KBM-7 (cell line): ENCODE measurements at regions not wholly inside any gene's neighbourhood (a gene's known extent, or its start where the extent isn't known, plus 50 kb on each side); places are given as distances from the start of the nearest gene placed in this dataset.
A peak's percentile ranks its signal among the peaks of the same experiment; 100 is the strongest.
"Not testable (repeated sequence)": the region's sequence is repeated elsewhere in the genome, so short reads cannot be mapped to it uniquely, and the experiment has no call there.

Source experiments
- DNase-seq: peaks from one replicate; pipeline ENCODE4 v3.0.0-alpha.2; 2015
- in situ Hi-C: fragments of 300-500 bp; cut with MboI; formaldehyde crosslinking; loops from 2 replicates; pipeline ENCODE4 v1.14.3; 2020; ENCODE audit warnings: low sequenced_read_pairs, low pct_unique_long_range_greater_than_20kb, mixed read lengths

GRCh38 chr21:16419188-16419921, 689.6 kb downstream of the USP25 start:
- in situ Hi-C loops = no loop called here
- DNase-seq = no peak

DNA sequence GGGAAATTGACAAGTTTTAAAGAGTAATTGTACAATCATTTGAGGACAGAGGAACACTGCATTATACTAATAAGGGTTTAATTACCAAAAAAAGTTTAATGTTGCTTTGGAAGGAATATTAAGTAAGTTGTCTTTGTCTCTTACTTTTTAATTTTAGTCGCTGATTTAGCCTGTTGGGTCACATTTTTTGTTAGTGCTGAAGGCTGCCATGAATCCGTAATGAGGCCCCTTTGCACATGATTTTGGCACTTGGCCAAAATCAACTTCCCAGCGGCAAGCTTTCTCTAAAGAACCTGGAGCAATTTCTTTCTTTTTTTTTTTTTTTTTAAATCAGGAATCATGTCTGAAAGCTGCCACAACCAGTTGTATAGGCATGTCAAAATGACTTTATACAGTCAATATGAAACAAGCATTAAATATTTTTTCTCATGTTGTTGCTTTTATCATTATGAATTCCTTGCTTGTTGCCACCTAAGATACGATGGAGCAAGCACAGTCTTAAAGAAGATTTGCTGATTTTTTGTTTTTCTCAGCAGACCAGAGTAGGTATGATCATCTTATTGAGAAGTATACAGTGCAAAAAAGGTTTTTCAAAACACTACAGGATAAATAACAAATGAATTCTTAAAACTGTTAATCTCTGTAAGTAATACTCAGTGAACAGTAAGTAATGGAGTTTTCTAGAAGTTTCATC, 690.4 kb downstream of the USP25 start:
- in situ Hi-C loops = no loop called here
- DNase-seq = no peak

DNA sequence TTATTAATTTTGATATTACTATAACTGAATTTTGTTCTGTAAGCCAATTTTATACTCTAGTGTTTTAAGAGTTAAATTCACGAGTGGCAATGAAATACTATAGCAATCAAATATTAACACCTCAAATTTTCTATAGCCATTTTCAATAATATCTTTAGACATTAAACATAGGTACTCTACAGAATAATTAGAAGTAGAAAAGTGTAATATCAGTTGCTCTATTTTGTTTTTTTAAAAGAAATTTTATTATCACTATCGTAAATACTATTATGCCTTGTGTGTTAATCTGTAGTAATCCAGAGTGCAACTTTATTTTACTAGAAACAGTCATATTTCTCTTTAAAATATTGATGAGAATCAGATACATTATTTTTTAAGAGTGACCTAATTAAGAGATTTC, 691.2 kb downstream of the USP25 start:
- no peak for DNase-seq
- in situ Hi-C loops = no loop called here

- no peak for DNase-seq
- in situ Hi-C loops = no loop called here
Observed at GRCh38 chr21:16421965-16422364, 692.2 kb downstream of the USP25 start.

DNA sequence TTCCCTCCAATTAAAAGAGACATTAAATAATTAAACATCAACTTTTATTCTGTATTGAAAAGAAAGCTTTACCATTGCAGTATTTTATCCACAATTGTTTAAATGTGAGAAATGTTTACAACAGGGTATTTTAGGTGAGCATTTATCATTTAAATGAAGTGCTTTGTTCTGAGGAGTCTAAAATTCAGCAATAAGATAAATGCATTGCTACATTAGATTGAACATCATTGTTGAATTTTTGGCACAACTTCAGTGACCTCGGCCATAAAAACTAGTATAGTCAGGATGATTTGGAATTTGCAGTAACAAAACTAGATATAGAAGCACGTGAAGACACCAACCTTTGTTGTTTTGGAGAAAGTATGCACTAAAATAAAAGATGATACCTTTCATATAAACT, 692.9 kb downstream of the USP25 start:
- in situ Hi-C loops = no loop called here
- no peak for DNase-seq

DNA sequence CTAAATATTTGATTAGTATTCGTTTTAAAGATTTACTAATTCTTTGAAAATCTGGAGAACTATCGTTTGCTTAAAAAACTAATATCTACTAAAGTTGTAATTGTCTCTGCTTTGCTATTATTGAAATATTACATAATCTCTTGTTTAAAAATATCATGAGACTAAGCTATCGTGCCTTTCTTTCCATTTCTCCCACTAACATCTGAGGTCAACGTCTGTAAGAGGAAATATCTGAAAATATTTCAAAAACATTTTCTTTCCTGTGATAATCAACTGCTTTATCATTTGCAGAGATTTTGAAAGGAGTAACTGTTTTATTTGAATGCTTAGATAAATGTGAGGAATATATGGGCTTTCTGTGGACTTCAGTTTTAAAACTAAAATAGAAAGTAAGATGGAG, 694.1 kb downstream of the USP25 start:
- no peak for DNase-seq
- in situ Hi-C loops = no loop called here

DNA sequence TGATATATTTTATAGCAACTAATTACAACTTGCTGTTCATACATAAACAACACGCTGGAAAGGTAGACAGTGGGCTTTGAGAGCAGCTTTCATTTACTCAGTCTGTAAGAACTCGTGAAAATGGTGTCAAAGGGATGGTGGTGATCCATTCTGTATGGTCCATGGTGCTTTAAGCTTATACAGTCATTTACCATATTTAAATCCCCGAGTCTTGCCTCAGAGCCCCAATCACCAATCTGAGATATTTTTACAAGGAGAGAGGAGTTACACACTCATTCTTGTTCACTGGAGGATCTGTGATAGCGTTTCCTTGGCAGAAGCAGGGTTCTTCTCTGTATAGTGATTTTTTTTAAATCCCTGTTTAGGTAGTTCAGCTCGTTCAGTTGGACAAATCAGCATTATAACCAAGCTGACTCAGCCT, 694.6 kb downstream of the USP25 start:
- no peak for DNase-seq
- in situ Hi-C loops = no loop called here

GRCh38 chr21:16425376-16425775, 695.6 kb downstream of the USP25 start:
- in situ Hi-C loops = no loop called here
- no peak for DNase-seq

- DNase-seq = no peak
- in situ Hi-C loops = no loop called here
Observed at GRCh38 chr21:16426936-16427335, 697.2 kb downstream of the USP25 start.

DNA sequence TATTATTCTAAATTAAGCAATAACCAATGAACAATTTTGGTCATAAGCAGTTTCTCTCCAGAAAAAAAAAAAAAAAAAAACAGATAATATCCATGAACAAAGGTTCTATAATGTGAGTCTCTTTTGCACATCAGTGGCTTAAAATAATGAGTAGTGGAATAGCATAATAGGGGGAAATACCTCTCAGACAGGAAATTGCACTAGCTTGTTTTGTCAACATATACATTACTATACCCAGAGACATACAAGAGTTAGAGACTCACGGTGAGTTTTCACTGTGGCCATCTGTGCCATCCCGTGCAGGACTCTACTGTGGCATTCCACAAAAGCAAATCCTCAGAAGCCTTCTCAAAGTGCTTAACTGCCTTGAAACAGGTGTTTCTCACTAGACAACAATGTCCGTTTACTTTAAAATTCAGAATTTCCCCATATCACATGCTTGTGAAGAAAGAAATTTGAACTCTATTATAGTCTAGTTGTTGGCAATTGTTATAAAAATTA, 697.9 kb downstream of the USP25 start:
- DNase-seq = no peak
- in situ Hi-C loops = no loop called here

DNA sequence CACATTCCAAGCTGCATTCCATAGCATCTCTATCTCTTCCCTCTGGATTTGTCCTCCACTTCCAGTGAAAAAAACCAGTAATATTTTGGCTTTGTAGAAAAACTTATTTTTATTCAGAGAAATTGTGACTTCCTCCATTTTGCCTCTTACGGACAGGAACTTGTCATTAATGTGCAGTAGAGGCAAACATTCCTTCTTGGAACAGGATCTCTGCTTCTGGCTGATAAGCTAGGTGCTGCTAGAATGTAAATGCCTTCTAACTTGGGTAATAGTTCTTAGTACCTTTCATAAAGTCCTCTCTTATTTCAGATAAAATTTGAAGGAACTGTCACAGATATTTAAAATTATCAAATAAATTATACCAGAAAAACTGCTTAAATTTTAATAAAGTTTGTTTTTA, 707.8 kb downstream of the USP25 start:
- in situ Hi-C loops = no loop called here
- no peak for DNase-seq

- DNase-seq = no peak
- in situ Hi-C loops = no loop called here
Observed at GRCh38 chr21:16438761-16439160, 709.0 kb downstream of the USP25 start.

DNA sequence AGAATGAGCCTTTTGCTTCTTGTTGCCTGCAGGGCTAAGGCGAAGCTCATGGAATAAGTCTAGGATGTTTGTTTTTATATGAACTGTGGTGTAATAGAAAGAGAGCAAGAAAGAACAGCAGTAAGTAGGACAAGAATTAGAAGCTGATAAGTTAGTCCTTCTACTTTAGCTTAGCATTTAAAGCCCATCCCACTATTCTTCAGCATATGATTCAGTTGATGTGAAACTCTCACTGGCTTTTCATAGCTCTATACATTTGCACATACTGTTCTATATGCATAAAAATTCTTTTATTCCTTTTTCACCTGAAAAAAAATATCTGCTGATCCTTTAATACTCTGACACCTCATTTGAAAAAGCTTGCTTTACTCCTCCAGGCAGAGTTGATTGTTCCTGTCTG, 712.0 kb downstream of the USP25 start:
- no peak for DNase-seq
- in situ Hi-C loops = no loop called here

DNA sequence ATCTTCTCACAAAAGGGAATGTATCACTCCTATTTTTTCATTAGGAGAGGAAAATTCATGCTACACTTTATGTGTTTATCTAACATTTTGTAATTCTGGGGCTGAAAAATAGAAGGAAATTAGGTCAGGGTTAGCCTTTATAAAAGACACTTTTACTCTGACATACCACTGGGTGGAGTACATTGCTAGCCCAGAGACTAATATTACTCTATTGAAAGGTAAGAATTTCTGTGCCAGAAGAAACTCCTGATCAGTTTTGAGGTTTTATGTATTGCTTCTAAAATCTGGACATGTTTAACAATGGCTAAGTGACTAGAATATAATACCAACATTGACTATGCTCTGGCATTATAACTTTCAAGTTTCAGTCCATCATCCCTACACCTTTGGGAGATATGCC, 724.6 kb downstream of the USP25 start:
- in situ Hi-C loops = no loop called here
- DNase-seq = no peak

GRCh38 chr21:16455526-16455925, 725.7 kb downstream of the USP25 start:
- no peak for DNase-seq
- in situ Hi-C loops = no loop called here

DNA sequence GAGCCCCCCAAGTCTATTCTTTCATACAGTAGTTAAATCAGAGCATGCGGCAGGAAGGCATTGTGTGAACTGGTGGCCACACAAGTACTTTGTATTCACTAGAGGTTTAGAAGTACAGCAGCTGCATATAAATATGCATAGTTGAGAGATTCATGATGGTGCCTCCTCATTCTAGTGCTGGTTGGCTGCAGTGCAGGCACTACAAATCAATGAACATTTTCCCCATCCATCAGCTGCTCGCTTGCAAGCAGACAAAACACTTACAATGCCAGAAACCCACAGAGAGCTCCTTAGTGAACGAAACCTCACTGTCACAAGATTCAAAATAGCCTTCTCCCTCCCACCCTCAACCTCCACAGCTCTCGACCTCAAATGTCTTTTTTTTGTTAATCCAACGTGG, 726.2 kb downstream of the USP25 start:
- no peak for DNase-seq
- in situ Hi-C loops = no loop called here

GRCh38 chr21:16457498-16457897, 727.7 kb downstream of the USP25 start:
- in situ Hi-C loops = no loop called here
- DNase-seq = no peak

- in situ Hi-C loops = no loop called here
- peak; percentile 54 for DNase-seq
Observed at GRCh38 chr21:16460936-16461335, 731.2 kb downstream of the USP25 start.

DNA sequence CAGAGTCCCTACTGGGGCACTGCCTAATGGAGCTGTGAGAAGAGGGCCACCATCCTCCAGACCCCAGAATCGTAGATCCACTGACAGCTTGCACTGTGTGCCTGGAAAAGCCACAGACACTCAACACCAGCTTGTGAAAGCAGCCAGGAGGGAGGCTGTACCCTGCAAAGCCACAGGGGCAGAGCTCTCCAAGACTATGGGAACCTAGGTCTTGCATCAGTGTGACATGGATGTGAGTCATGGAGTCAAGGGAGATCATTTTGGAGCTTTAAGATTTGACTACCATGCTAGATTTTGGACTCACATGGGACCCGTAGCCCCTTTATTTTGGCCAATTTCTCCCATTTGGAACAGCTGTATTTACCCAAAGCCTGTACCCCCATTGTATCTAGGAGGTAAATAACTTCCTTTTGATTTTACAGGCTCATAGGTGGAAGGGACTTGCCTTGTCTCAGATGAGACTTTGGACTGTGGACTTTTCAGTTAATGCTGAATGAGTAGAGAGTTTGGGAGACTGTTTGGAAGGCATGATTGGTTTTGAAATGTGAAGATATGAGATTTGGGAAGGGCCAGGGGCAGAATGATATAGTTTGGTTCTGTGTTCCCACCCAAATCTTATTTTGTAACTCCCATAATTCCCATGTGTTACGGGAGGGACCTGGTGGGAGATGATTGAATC, 734.6 kb downstream of the USP25 start:
- in situ Hi-C loops, DNase-seq: not testable (repeated sequence)

DNA sequence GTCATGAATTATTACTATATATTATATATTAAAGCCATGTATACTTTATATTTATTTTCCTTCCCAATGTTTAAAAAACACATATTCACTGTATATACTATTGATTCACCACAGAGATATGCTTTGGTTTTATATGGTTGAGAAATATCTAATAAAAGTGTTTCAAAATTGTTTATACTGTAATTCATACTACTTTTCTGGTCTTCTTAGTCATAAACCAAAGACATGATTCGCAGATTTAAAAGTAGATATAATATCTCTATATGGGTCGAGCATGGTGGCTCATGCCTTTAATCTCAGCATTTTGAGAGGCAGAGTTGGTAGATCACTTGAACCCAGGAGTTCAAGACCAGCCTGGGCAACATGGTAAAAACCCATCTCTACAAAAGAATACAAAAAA, 738.4 kb downstream of the USP25 start:
- DNase-seq = no peak
- in situ Hi-C loops = no loop called here
